Testis (tissue), 2 donors: ENCODE measurements at regions not wholly inside any gene's neighbourhood (a gene's known extent, or its start where the extent isn't known, plus 50 kb on each side); places are given as distances from the start of the nearest gene placed in this dataset.

ENCODE experiments used
- DNase-seq: peaks from one replicate; pipeline ENCODE4 v3.0.0-alpha.2; 2019
- H3K27ac ChIP-seq, 2 donors: fragments of 200-600 bp; sonication (generic); one replicate each; pipeline ENCODE4 v1.5.1; 2019
- H3K27me3 ChIP-seq: fragments of 200-600 bp; sonication (generic); one replicate; pipeline ENCODE4 v1.5.1; 2019
- H3K36me3 ChIP-seq: fragments of 200-600 bp; sonication (generic); one replicate; pipeline ENCODE4 v1.5.1; 2017; ENCODE audit warnings: low read depth; ENCODE audit errors: missing control alignments
- H3K4me1 ChIP-seq: fragments of 200-600 bp; sonication (generic); one replicate; pipeline ENCODE4 v1.5.1; 2019
- H3K4me3 ChIP-seq, 2 donors: fragments of 200-600 bp; sonication (generic); one replicate each; pipeline ENCODE4 v1.5.1; 2017 to 2019
- H3K9me3 ChIP-seq: fragments of 200-600 bp; sonication (generic); one replicate; pipeline ENCODE4 v1.5.1; 2017
- POLR2A ChIP-seq: fragments of 450-650 bp; IDR thresholded peaks from one replicate; pipeline ENCODE4 v1.6.1; 2017; ENCODE audit warnings: antibody characterized with exemption, mild to moderate bottlenecking, moderate library complexity
- WGBS, 2 donors: methylation state at CpG; one replicate each; pipeline ENCODE4 v1.1.5; 2018; 5-methylcytosine and 5-hydroxymethylcytosine counted together
- intact Hi-C: fragments of 100-400 bp; cut with DNase I; formaldehyde crosslinking; loops from one replicate; pipeline ENCODE4 v1.15.1; 2023; ENCODE audit warnings: low total_unique reads
- TF ChIP-seq, protein P1 (sequence below), 3 experiments: fragments of 450-650 bp in 2 of 3; fragments of 200-600 bp in 1 of 3; sonication (generic) in 1 of 3; IDR thresholded peaks; one replicate each; pipeline ENCODE4 v1.5.1; 2016 to 2019; ENCODE audit warnings: antibody characterized with exemption in 3 of 3, mild to moderate bottlenecking in 2 of 3, moderate library complexity in 1 of 3

DNA sequence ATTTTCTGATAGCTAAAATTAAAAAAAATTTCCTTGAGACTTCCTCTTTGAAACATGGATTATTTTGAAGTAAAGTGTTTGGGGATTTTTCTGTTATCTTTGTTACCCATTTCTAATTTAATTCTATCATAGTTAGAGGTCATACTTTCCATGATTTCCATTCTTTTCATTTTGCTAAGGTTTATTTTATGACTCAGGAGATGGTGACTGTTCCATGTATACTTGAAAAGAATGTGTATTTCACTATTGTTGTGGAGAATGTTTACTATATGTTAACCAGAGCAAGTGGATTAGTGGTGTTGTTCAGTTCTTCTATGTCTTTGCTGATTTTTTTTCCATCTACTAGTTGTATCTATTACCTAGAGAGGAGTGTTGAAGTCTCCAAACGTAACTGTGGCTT, 250.5 kb upstream of the PELI2 start:
- TF ChIP-seq, protein P1, sequence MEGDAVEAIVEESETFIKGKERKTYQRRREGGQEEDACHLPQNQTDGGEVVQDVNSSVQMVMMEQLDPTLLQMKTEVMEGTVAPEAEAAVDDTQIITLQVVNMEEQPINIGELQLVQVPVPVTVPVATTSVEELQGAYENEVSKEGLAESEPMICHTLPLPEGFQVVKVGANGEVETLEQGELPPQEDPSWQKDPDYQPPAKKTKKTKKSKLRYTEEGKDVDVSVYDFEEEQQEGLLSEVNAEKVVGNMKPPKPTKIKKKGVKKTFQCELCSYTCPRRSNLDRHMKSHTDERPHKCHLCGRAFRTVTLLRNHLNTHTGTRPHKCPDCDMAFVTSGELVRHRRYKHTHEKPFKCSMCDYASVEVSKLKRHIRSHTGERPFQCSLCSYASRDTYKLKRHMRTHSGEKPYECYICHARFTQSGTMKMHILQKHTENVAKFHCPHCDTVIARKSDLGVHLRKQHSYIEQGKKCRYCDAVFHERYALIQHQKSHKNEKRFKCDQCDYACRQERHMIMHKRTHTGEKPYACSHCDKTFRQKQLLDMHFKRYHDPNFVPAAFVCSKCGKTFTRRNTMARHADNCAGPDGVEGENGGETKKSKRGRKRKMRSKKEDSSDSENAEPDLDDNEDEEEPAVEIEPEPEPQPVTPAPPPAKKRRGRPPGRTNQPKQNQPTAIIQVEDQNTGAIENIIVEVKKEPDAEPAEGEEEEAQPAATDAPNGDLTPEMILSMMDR (IDR thresholded peaks at IDR 0.05), result no peak
- no peak for TF ChIP-seq POLR2A
- 94 to 97% methylated on average over 1 of the region's 1 CpG for WGBS, 2 donors
- Histone ChIP-seq H3K27ac (no peak overlapping the region), H3K9me3 (no peaks in the 10 kb centered on the region), H3K4me1 (no peaks in the 10 kb centered on the region), H3K36me3 (no peaks in the 10 kb centered on the region), H3K27me3 (no peaks in the 10 kb centered on the region), H3K4me3 (no peak overlapping the region)
- no peak for DNase-seq
- intact Hi-C loops, result no loop called here

DNA sequence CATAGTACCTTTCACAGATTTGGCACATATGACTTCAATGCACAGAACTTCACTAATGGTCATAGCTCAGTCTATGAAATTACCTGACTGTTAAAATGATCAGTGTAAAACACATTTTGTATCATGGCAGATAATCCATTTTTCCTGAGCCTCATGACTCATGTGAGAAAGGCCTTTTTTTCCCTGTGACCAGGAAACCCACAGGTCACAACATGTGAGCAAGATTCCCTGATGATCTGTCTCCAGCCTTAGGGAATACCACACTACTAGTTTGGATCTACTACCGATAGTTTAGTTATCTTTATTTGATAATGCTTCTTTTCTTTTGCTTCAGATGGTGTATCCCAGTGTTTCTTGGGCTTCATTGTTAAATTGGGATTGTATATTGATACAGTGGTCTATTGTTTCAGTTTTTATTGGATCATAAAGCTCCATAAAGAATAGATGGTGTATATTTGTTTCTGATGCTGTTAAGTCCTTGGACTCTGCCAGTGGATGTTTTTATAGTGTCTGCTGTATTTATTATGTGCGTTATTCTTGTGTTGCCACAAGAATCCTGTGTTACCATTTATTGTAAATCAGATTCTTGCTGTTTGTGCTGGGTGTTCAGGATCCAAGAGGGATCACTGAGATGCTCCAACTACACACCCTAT, 248.7 kb upstream of the PELI2 start:
- Histone ChIP-seq H3K4me1 (no peaks in the 10 kb centered on the region), H3K9me3 (no peaks in the 10 kb centered on the region), H3K4me3 (no peak overlapping the region), H3K27me3 (no peaks in the 10 kb centered on the region), H3K36me3 (no peaks in the 10 kb centered on the region), H3K27ac (no peak overlapping the region)
- WGBS, 2 donors, result 77 to 95% methylated on average over 2 of the region's 2 CpGs
- no peak for DNase-seq
- no peak for TF ChIP-seq POLR2A
- TF ChIP-seq, protein P1 (IDR thresholded peaks at IDR 0.05), result no peak
- intact Hi-C loops, result no loop called here

DNA sequence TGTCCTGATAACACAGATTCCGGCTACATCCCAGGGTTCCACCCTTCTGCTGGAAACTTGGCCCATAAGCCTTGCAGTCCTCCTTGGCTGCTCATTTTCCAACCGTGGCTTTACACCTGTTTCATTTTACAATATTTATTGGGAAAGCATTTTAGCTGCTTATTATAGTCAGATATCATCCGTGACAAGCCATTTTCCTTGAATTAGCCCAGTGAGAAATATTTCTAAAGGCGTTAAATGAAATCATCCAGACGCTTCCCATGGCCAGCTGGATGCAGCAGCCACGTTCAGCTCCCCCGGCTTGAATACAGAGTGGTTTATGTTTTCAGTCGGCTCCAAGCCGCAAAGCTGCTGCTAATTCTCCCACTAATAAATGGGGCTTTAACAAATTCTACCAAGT, 245.0 kb upstream of the PELI2 start:
- no peak for DNase-seq
- intact Hi-C loops, result no loop called here
- no peak overlapping the region for H3K4me3 ChIP-seq
- H3K27me3 ChIP-seq, result no peaks in the 10 kb centered on the region
- no peaks in the 10 kb centered on the region for H3K36me3 ChIP-seq
- H3K4me1 ChIP-seq, result no peaks in the 10 kb centered on the region
- TF ChIP-seq, protein P1 (IDR thresholded peaks at IDR 0.05), result no peak
- no peak for TF ChIP-seq POLR2A
- no peak overlapping the region for H3K27ac ChIP-seq
- WGBS, 2 donors, result 51 to 75% methylated on average over 9 of the region's 9 CpGs
- no peaks in the 10 kb centered on the region for H3K9me3 ChIP-seq

DNA sequence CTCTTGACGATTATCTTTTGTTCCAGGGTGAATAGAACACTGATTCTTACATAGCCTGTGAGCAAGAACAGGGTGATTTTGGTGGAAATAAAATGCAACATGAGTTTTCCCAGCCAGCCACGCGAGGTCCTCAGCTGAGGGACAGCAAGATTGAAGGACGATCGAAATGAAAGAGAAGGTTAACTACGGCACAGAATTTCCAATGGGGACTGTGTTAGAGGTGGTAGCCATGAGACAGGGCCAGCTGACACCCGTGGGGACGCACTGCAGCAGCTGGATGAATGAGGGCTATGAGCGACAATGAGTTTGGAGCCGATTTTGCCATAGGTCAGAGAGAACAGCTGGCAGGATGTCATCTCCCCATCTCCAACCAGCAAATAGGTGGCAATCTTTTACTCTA, 243.4 kb upstream of the PELI2 start:
- Histone ChIP-seq H3K27me3 (no peaks in the 10 kb centered on the region), H3K4me3 (no peak overlapping the region), H3K9me3 (no peaks in the 10 kb centered on the region), H3K27ac (no peak overlapping the region), H3K36me3 (no peaks in the 10 kb centered on the region), H3K4me1 (no peaks in the 10 kb centered on the region)
- TF ChIP-seq, protein P1 (IDR thresholded peaks at IDR 0.05), result no peak
- no peak for TF ChIP-seq POLR2A
- WGBS, 2 donors, result 63 to 78% methylated on average over 10 of the region's 10 CpGs
- DNase-seq, result no peak
- intact Hi-C loops, result no loop called here

DNA sequence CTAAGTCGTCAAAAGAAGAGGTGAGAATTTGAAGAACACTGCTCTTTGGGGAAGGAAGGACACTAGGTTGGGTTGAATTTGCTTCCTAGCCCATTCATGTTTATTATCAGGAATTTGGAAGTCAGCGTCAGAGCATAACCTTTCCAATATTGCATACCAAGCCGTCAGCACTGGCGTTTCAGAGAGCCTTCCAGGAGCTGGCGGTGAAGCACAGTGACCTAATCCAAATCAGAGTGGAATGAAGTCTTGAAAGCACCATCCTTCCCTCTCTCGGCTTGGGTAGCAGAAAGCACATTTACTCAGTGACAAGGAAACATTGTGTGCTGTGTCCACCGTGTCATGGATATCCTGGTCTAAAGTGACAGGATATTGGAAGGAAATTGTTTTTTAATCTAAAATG, 240.3 kb upstream of the PELI2 start:
- intact Hi-C loops, result no loop called here
- TF ChIP-seq, protein P1 (IDR thresholded peaks at IDR 0.05), result no peak
- no peak for TF ChIP-seq POLR2A

More for the DNA sequence above, 240.3 kb upstream of the PELI2 start:
- Histone ChIP-seq H3K27ac (no peak overlapping the region), H3K36me3 (no peaks in the 10 kb centered on the region), H3K4me3 (no peak overlapping the region), H3K27me3 (no peaks in the 10 kb centered on the region), H3K9me3 (no peaks in the 10 kb centered on the region), H3K4me1 (no peaks in the 10 kb centered on the region)
- DNase-seq, result no peak
- 53 to 54% methylated on average over 7 of the region's 7 CpGs for WGBS, 2 donors
